HG02642 (cell line): ENCODE measurements at regions not wholly inside any gene's neighbourhood (a gene's known extent, or its start where the extent isn't known, plus 50 kb on each side); places are given as distances from the start of the nearest gene placed in this dataset.

ENCODE experiments used
- ATAC-seq: cut with Tn5 transposase; IDR thresholded peaks from one replicate; pipeline ENCODE4 v1.9.1; 2021; ENCODE audit warnings: mild to moderate bottlenecking; ENCODE audit not compliant: unreplicated experiment, poor library complexity

GRCh38 chr2:220147161-220148038 lies 520.0 kb downstream of the SLC4A3 start:
- no peak for ATAC-seq

DNA sequence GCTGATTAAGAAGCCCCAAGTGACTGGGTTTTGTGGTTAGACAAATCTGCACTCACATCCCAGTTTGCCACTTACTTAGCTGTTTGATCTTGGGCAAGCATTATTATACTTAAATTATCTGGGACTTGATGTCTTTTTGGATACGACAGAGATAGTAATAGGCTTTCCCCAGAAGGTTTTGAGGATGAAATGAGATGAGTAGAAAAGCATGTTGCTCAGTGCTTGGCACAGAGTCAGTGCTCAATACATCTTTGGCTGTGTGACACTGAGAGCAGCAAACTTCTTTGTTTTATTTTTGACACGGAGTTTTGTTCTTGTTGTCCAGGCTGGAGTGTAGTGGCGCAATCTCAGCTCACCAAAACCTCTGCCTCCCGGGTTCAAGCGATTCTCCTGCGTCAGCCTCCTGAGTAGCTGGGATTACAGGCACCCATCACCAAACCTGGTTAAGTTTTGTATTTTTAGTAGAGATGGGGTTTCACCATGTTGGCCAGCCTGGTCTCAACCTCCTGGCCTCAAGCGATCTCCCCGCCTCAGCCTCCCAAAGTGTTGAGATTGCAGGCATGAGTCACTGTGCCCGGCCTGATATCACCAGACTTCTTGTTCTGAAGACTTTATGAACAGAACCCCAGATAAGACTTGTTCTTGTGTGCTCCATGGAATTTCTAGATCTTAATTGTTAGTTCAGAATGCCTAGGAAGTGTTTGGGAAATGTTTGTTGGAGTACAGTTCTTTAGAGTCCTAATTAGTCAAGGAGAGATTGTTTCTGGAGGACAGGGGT lies 521.2 kb downstream of the SLC4A3 start:
- ATAC-seq: no peak

- ATAC-seq: no peak
These were observed 523.9 kb downstream of the SLC4A3 start for GRCh38 chr2:220151341-220151740.

DNA sequence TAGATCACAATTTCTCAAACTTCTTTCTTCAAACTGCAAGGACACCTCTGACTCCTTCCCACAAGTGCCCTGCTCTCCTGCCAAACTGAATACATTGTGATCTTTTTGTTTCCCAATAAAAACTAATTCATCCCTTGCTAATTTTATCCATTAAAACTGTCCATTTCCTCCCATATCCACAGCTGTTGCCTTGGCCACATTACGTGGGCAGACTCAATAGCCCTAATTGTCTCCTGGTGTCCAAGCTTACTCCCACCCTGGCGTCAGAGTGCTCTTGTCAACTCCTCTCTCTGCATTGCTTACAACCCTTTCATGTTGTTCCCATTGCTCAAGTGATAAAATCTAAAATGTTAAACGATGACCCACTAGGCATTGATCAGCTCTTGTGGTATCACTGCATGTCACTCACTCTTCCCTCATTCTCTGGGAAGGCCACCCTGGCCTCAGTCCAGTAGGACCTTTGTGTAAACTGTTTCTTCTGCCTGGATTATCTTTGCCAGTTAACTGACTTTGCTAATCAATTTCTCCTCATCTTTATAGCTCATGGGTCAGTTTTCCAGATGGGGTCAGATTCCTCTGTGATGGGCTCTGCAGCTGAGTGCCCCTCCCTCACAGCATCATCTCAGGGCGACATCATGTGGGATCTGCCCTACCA lies 525.0 kb downstream of the SLC4A3 start:
- no peak for ATAC-seq

GRCh38 chr2:220153118-220153517 lies 525.7 kb downstream of the SLC4A3 start:
- no peak for ATAC-seq

DNA sequence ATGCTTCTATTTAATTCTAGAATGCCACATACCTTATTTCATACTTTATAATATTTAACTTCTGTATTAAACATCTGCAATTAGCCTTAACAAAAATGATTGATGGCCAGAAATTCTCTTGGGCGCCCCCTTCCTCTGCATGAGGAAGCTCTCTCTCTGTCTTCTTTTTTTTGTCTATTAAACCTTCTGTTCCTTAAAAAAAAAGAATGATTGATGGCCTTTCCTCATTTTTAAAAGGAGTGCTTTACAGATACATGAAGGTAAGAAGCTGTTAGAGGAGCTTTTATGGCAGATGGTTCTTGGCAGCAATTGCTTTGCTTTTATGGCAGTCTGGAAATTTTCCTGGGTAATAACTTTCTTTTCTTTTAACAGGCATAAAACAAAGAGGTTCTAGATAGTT lies 526.9 kb downstream of the SLC4A3 start:
- ATAC-seq: no peak

GRCh38 chr2:220157312-220157711 lies 529.9 kb downstream of the SLC4A3 start:
- ATAC-seq: no peak

DNA sequence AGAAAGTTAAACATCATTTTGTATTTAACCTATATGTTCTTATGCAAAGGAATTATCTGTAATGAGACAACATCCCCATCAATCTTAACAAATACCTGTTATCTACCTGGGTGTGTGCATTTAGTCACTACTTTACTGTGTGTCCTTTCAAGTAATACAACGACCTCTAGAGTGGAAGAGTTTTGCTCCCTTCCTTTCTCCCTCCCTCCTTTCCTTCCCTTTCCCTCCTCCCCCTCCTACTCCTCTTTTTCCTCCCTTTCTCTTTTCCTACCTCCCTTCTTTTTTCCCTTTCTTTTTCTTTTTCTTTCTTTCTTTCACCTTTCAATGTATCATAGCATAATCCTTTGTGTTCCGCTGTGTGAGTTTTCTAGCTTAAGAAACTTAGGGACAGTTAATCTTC lies 532.3 kb downstream of the SLC4A3 start:
- ATAC-seq: no peak

- no peak for ATAC-seq
These were observed 534.9 kb downstream of the SLC4A3 start for GRCh38 chr2:220162320-220162719.

DNA sequence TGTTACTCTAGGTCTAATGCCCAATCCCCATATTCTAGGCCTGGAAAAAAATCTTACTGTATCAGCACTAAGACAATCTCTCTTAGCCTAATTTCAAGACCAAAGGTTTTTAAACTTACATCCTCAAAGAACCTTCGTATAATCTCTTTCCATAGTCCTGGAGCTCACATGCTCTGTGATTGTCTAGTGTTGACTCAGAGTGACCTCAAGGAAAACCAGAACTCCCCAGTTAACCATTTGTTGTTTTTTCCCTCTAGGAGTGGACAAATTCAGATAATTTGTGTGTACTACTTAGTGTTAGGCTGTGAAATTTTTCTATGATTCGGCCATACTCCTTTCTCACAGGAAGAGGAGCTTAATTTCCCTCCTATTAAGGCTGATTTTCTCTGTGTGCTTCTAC lies 536.1 kb downstream of the SLC4A3 start:
- no peak for ATAC-seq

GRCh38 chr2:220165401-220165800 lies 538.0 kb downstream of the SLC4A3 start:
- ATAC-seq: no peak

- no peak for ATAC-seq
These were observed 539.2 kb downstream of the SLC4A3 start for GRCh38 chr2:220166616-220167015.

- no peak for ATAC-seq
These were observed 540.5 kb downstream of the SLC4A3 start for GRCh38 chr2:220167956-220168355.

GRCh38 chr2:220168891-220169546 lies 541.6 kb downstream of the SLC4A3 start:
- ATAC-seq: no peak

GRCh38 chr2:220174826-220175225 lies 547.4 kb downstream of the SLC4A3 start:
- no peak for ATAC-seq

DNA sequence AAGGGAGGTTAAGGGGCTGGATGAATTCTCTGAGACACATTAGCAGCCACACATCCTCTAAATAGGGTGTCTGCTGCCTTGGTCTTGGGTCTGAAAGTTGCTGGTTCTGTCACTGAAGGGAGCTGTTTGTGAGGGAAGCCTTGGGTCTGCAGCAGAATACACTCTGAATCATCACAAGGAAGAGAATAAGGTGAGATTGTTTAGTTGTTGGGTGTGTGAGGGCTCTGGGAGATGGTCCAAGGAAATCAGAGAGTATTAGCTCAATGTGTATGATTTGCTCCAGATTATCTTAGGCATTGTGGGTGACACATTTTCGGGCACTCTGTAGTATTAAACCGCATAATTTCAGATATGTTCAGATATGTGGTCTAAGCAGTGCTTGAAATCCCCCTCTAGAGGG lies 548.5 kb downstream of the SLC4A3 start:
- ATAC-seq: no peak

GRCh38 chr2:220178991-220179695 lies 551.7 kb downstream of the SLC4A3 start:
- no peak for ATAC-seq

- no peak for ATAC-seq
These were observed 553.7 kb downstream of the SLC4A3 start for GRCh38 chr2:220181165-220181564.

GRCh38 chr2:220182790-220183189 lies 555.4 kb downstream of the SLC4A3 start:
- no peak for ATAC-seq

- no peak for ATAC-seq
These were observed 558.4 kb downstream of the SLC4A3 start for GRCh38 chr2:220185766-220186305.
